H7 (cell line): ENCODE measurements at regions not wholly inside any gene's neighbourhood (a gene's known extent, or its start where the extent isn't known, plus 50 kb on each side); places are given as distances from the start of the nearest gene placed in this dataset.
A peak's percentile ranks its signal among the peaks of the same experiment; 100 is the strongest.
"Not testable (repeated sequence)": the region's sequence is repeated elsewhere in the genome, so short reads cannot be mapped to it uniquely, and the experiment has no call there.

ENCODE experiments used
- DNase-seq: peaks from one replicate; pipeline ENCODE4 v3.0.0; 2012
- H3K27me3 ChIP-seq: 2 replicates; pipeline ENCODE4 v1.6.0; 2011; ENCODE audit warnings: mild to moderate bottlenecking, low read length; ENCODE audit not compliant: control insufficient read depth, insufficient read depth
- H3K36me3 ChIP-seq: replicated peaks from 2 replicates; pipeline ENCODE4 v1.5.1; 2011; ENCODE audit warnings: low read length; ENCODE audit not compliant: control insufficient read depth, insufficient read depth
- H3K4me3 ChIP-seq: 2 replicates; pipeline ENCODE4 v1.5.1; 2011; ENCODE audit warnings: low read depth, mild to moderate bottlenecking, control low read depth, low read length, moderate library complexity; ENCODE audit not compliant: insufficient read depth

DNA sequence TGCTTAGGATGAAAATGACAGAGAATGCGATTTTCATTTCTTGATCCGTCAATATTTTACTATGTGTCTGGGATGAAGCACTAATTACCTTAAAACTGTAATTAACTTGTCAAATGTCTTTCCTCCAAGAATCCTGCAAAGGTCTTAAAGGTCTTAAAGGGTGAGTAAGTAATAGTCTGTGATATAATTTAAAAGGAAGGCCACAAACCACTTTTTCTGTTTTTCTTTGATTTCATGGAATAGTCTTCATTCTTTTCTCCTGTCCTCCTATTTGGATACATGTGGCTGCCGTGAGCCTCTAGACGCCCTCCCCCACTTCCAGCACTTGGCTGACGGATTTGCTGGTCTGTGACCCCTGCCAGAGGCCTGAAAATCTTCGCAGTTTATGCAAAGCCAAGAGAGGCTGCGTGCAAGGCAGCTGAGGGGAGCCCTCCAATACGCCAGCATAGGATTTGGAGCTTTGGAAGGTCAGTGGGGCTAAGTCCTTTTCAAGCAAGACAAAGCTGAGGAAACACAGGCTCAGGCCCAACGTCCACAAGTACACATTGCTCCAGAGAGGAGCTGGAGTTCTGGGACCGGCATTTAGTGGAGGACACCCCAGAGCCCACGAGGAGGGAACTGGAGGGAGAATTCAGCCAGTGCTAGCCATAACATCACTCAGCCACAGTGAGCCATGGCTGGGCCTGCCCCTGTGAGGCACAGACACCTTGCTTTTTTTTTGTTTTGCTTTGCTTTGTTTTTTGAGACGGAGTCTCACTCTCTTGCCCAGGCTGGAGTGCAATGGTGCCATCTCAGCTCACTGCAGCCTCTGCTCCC lies 382.6 kb downstream of the SMOC2 start:
- DNase-seq, result peak; percentile 60
- no peaks in the 10 kb centered on the region for H3K27me3 ChIP-seq
- H3K4me3 ChIP-seq, result no peak overlapping the region
- no peaks in the 10 kb centered on the region for H3K36me3 ChIP-seq

DNA sequence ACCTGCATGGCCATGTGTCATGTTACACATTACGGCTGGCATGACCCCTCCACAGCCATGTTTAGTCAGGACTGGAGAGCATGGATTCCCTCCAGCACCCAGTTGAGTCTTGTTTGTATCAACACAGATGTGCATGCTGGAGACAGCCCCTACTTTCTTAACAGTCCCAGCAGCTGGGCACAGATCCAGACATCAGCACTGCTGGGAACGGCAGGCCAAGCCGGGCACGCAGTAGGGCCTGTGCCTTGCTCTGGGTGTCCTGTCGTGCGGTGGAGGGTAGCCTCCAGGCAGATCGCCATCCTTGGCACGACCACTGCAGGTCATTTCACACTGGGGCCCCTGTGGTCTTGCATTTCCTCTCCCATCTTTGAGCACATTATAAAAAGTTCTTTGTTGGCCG lies 381.4 kb downstream of the SMOC2 start:
- Histone ChIP-seq H3K27me3 (no peaks in the 10 kb centered on the region), H3K36me3 (no peaks in the 10 kb centered on the region), H3K4me3 (no peak overlapping the region)
- no peak for DNase-seq

DNA sequence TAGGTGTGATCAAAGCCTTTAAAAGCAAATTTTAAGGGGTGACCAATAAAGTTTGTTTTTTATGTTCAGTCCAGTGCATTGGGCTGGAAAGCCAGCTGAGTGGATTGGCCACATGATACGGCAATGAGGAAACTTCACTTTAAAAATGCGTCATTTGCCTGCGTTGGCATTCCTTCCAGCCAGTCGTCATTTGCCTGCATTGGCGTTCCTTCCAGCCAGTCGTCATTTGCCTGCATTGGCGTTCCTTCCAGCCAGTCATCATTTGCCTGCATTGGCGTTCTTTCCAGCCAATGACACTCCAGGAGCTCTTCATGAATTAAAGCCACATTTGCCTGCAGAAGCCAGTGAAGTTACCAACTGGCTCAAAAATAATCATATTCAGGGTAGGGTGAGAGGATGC lies 378.6 kb downstream of the SMOC2 start:
- no peak overlapping the region for H3K4me3 ChIP-seq
- no peaks in the 10 kb centered on the region for H3K36me3 ChIP-seq
- no peaks in the 10 kb centered on the region for H3K27me3 ChIP-seq
- DNase-seq, result no peak

- no peak for DNase-seq
Measured at GRCh38 chr6:168817558-168818159, 376.7 kb downstream of the SMOC2 start.

GRCh38 chr6:168815229-168815628 lies 374.2 kb downstream of the SMOC2 start:
- no peak overlapping the region for H3K4me3 ChIP-seq
- H3K36me3 ChIP-seq, result no peaks in the 10 kb centered on the region
- DNase-seq, result peak; percentile 56
- no peaks in the 10 kb centered on the region for H3K27me3 ChIP-seq

More at GRCh38 chr6:168817558-168818159, 376.7 kb downstream of the SMOC2 start:
- Histone ChIP-seq H3K36me3 (no peaks in the 10 kb centered on the region), H3K4me3 (no peak overlapping the region), H3K27me3 (no peaks in the 10 kb centered on the region)

- no peaks in the 10 kb centered on the region for H3K27me3 ChIP-seq
- no peaks in the 10 kb centered on the region for H3K36me3 ChIP-seq
- no peak overlapping the region for H3K4me3 ChIP-seq
- DNase-seq, result no peak
Measured at GRCh38 chr6:168808232-168808631, 367.2 kb downstream of the SMOC2 start.

DNA sequence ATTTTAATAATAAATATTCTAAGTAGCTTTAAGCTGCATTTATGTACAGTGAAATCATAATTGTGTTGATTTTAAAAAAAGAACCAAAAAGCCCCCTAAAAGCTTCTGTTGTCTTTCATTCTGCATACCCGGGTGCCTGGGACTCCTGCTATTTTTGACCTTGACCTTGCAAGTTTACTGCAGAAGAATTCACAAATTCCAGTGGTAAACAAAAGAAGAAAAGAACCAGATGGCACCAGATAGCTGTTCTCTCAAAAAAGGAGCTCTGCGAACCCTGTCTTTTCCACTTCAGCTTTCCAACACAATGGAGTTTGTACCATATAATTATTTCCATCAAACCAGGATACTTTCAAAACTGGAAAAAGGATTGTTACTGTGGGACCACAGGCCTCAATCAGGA lies 363.3 kb downstream of the SMOC2 start:
- no peak for DNase-seq
- Histone ChIP-seq H3K36me3 (no peaks in the 10 kb centered on the region), H3K27me3 (no peaks in the 10 kb centered on the region), H3K4me3 (no peak overlapping the region)

- H3K27me3 ChIP-seq, result no peaks in the 10 kb centered on the region
- no peak for DNase-seq
- no peaks in the 10 kb centered on the region for H3K36me3 ChIP-seq
- no peak overlapping the region for H3K4me3 ChIP-seq
Measured at GRCh38 chr6:168803874-168804273, 362.9 kb downstream of the SMOC2 start.

DNA sequence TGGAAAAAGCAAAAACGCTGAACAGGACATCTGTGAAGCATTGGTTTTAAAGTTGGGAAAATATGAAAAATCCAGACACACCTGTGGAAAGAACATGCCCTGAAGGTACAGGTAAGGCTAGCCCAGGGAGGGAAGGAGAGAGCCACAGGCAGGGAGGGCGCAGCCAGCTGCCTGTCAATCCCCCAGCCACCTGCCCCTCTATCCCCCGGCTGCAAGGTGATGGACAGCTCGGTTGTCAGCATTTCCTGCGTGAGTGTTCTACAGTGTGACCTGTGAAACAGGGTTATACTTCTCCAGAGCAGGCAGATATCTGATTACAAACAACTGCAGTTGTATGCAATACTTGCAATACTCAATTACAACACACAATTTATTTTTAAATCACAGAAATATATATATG lies 358.1 kb downstream of the SMOC2 start:
- H3K36me3 ChIP-seq, result no peaks in the 10 kb centered on the region
- H3K4me3 ChIP-seq, result no peak overlapping the region
- no peak for DNase-seq
- no peaks in the 10 kb centered on the region for H3K27me3 ChIP-seq

DNA sequence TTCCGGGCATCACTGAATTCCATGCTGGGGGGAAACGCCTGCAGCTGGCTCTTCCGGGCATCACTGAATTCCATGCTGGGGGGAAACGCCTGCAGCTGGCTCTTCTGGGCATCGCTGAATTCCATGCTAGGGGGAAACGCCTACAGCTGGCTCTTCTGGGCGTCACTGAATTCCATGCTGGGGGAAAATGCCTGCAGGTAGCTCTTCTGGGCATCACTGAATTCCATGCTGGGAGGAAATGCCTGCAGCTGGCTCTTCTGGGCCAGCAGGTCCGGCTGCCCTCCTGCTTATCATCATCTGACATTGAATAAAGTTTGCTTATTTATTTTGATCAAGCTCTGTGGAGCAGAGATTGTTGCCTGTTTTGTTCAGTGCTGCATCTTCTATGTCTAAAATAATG lies 355.1 kb downstream of the SMOC2 start:
- Histone ChIP-seq H3K27me3 (no peaks in the 10 kb centered on the region), H3K36me3 (no peaks in the 10 kb centered on the region), H3K4me3 (no peak overlapping the region)
- DNase-seq, result no peak

DNA sequence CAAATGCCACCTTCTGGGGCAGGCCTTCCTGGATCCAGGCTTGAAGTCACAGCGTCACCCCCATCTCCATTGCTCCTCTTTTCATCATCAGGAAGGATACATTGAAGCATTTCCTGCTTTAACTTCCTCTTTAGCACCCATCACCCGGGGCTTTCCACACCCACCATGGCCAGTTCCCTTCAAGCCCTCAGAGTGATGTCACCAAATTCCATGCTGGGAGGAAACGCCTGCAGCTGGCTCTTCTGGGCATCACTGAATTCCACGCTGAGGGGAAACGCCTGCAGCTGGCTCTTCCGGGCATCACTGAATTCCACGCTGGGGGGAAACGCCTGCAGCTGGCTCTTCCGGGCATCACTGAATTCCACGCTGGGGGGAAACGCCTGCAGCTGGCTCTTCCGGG lies 354.6 kb downstream of the SMOC2 start:
- H3K27me3 ChIP-seq, H3K4me3 ChIP-seq, H3K36me3 ChIP-seq, DNase-seq: not testable (repeated sequence)

DNA sequence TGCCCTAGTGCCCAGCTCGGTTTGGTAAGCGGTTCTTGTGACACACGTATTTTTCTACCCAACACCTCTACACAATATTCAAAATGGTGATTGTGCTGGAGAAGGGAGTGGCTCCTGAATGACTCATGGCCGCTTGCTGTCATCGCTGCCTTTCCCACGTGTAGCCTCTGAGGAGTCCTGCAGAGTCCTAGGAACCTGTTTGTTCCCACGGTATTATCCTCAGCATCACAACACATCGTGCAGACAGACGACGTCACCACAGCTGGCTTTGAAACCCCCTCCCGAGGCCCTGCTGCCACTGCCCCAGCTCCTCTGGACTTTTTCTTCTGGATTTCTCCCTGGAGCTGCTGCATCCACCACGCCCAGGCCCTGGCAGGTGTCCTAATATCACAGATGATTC lies 353.5 kb downstream of the SMOC2 start:
- Histone ChIP-seq H3K27me3 (no peaks in the 10 kb centered on the region), H3K4me3 (no peak overlapping the region), H3K36me3 (no peaks in the 10 kb centered on the region)
- DNase-seq, result no peak

- Histone ChIP-seq H3K4me3 (no peak overlapping the region), H3K27me3 (no peaks in the 10 kb centered on the region), H3K36me3 (no peaks in the 10 kb centered on the region)
- no peak for DNase-seq
Measured at GRCh38 chr6:168793649-168794048, 352.7 kb downstream of the SMOC2 start.

DNA sequence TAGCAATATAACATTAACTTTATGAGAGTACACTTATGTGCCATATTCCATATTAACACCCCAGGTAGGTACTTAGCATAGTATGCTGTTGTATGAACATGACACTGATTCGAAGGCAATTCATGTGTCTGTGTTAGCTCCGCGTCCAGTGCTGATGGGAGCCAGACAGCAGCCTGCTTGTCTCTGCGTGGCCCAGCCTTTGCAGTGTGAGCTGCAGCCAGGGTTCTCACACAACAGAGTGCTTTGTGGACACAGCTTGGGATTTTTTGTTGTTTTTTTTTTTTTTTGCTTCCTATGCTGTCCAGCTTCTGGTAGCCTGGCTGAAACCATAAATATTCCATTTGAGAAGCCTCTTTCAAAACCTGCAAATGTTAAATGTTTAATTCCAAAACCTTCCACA lies 350.9 kb downstream of the SMOC2 start:
- Histone ChIP-seq H3K4me3 (no peak overlapping the region), H3K36me3 (no peaks in the 10 kb centered on the region), H3K27me3 (no peaks in the 10 kb centered on the region)
- DNase-seq, result no peak

- no peaks in the 10 kb centered on the region for H3K36me3 ChIP-seq
- DNase-seq, result no peak
- H3K27me3 ChIP-seq, result no peaks in the 10 kb centered on the region
- H3K4me3 ChIP-seq, result no peak overlapping the region
Measured at GRCh38 chr6:168789699-168790098, 348.7 kb downstream of the SMOC2 start.
